Kidney (tissue), 13 donors: ENCODE measurements at regions not wholly inside any gene's neighbourhood (a gene's known extent, or its start where the extent isn't known, plus 50 kb on each side); places are given as distances from the start of the nearest gene placed in this dataset.

ENCODE experiments used
- DNase-seq, 5 donors: peaks; one replicate each; pipeline ENCODE4 v3.0.0-alpha.2; 2013 to 2020
- FAIRE-seq: peaks from 2 replicates; lab custom pipeline; 2012; peaks lifted over from hg19 to GRCh38; lab: Jason Lieb, UNC
- H3K27ac ChIP-seq, 2 donors: one replicate each; pipeline ENCODE4 v1.7.0; 2013; ENCODE audit warnings: low read depth in 2 of 2, low read length in 2 of 2, inconsistent platforms in 1 of 2
- H3K27me3 ChIP-seq: one replicate; pipeline ENCODE4 v1.7.1; 2013; ENCODE audit warnings: low read length, inconsistent platforms; ENCODE audit not compliant: control insufficient read depth, insufficient read depth
- H3K36me3 ChIP-seq, 3 donors: one replicate each; pipeline versions ENCODE4 v1.7.0 to v1.7.1; 2013; ENCODE audit warnings: low read length in 3 of 3, control low read depth in 1 of 3, inconsistent platforms in 1 of 3; ENCODE audit not compliant: insufficient read depth in 3 of 3, control insufficient read depth in 2 of 3
- H3K4me1 ChIP-seq, 3 donors: one replicate each; pipeline versions ENCODE4 v1.7.0 to v1.7.1; 2013; ENCODE audit warnings: low read length in 3 of 3, inconsistent platforms in 1 of 3, low read depth in 1 of 3; ENCODE audit not compliant: control insufficient read depth in 2 of 3, insufficient read depth in 2 of 3
- H3K4me3 ChIP-seq, 3 donors: one replicate each; pipeline versions ENCODE4 v1.7.0 to v1.8.1; 2013; ENCODE audit warnings: low read length in 3 of 3, control low read depth in 1 of 3, inconsistent platforms in 1 of 3
- H3K9ac ChIP-seq, 3 donors: one replicate each; pipeline versions ENCODE4 v1.7.0 to v1.7.1; 2013; ENCODE audit warnings: low read length in 3 of 3, control low read depth in 1 of 3, inconsistent platforms in 1 of 3
- H3K9me3 ChIP-seq, 3 donors: one replicate each; pipeline versions ENCODE4 v1.7.0 to v1.7.1; 2013; ENCODE audit warnings: low read length in 3 of 3, control low read depth in 1 of 3, inconsistent platforms in 1 of 3; ENCODE audit not compliant: control insufficient read depth in 2 of 3, insufficient read depth in 1 of 3
- CTCF ChIP-seq: IDR thresholded peaks from 3 replicates; pipeline ENCODE4 v1.5.1; 2012; ENCODE audit warnings: mild to moderate bottlenecking, moderate library complexity, borderline replicate concordance; ENCODE audit not compliant: insufficient read depth; ENCODE audit errors: extremely low read depth
- intact Hi-C: fragments of 100-400 bp; cut with DNase I; formaldehyde crosslinking; loops from one replicate; pipeline ENCODE4 v1.11.1; 2022
- donor health status: control.
- donor health status: control.
- donor health status: control.
- donor health status: control.
- donor health status: control.
- donor health status: DM: yes; HTN: yes; CAD: no.
- donor health status: Normal renal cell carcinoma (clear cell type).

- Histone ChIP-seq H3K9me3 (no peaks in the 10 kb centered on the region), H3K4me1 (no peaks in the 10 kb centered on the region), H3K27me3 (no peaks in the 10 kb centered on the region), H3K27ac (no peak overlapping the region), H3K4me3 (no peak overlapping the region), H3K36me3 (no peaks in the 10 kb centered on the region), H3K9ac (no peak overlapping the region)
- TF ChIP-seq CTCF = no peak
- intact Hi-C loops = no loop called here
- peak in 3 of 5 donors; percentile 7 to 43 (median 33) for DNase-seq
- no peak for FAIRE-seq
Observed at GRCh38 chr5:176734756-176735342, 75.5 kb upstream of the UNC5A start.

- FAIRE-seq = no peak
- no peak for TF ChIP-seq CTCF
- H3K27ac ChIP-seq = no peak overlapping the region
- no peaks in the 10 kb centered on the region for H3K36me3 ChIP-seq
- H3K4me1 ChIP-seq = no peaks in the 10 kb centered on the region
- peak in 3 of 5 donors; percentile 3 to 41 (median 26) for DNase-seq
- H3K9ac ChIP-seq = no peak overlapping the region
- H3K27me3 ChIP-seq = no peaks in the 10 kb centered on the region
- no peak overlapping the region for H3K4me3 ChIP-seq
- no peaks in the 10 kb centered on the region for H3K9me3 ChIP-seq
- intact Hi-C loops = no loop called here
Observed at GRCh38 chr5:176735383-176736265, 74.7 kb upstream of the UNC5A start.

DNA sequence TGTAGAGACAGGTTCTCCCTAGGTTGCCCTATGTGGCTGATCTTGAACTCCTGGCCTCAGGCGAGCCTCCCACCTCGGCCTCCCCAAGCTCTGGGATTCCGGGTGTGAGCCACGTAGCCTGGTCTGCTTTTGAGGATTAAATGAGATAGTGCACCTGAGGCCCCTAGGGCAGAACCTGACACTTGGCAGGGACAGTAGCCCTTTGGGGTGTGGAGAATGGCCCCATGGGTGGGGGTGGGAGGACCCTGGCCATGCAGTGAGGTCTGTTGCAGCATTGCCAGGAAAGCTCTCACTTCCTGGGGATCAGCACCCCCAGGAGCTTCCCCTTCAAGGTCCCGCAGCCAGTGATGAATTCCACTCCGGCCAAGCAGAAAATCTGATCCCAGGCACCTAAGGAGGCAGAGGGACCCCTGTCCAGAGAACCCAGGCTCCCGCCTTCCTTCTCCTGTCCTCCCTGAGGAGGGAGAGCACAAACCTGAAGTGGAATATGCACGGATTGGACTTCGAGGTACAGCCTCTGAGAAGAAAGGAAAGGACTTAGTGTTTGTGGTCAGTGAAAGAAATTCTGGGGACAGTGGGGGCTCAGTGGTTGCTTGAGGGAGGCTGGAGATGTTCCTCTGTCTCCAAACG lies 73.9 kb upstream of the UNC5A start:
- no peaks in the 10 kb centered on the region for H3K27me3 ChIP-seq
- H3K36me3 ChIP-seq = no peaks in the 10 kb centered on the region
- H3K9ac ChIP-seq = no peak overlapping the region
- intact Hi-C loops = no loop called here
- H3K27ac ChIP-seq = no peak overlapping the region
- H3K9me3 ChIP-seq = no peaks in the 10 kb centered on the region
- no peak overlapping the region for H3K4me3 ChIP-seq
- TF ChIP-seq CTCF = no peak
- FAIRE-seq (no peak), DNase-seq (peak; percentile 22 to 82 (median 67))
- H3K4me1 ChIP-seq = no peaks in the 10 kb centered on the region
